GM10248 (cell line): ENCODE measurements at regions not wholly inside any gene's neighbourhood (a gene's known extent, or its start where the extent isn't known, plus 50 kb on each side); places are given as distances from the start of the nearest gene placed in this dataset.

Experiments used
- CTCF ChIA-PET: fragments of 300-600 bp; sonication (Branson Sonifier 250); formaldehyde crosslinking; extraction: SDS; loops from one replicate; lab custom pipeline; 2021; ENCODE audit warnings: antibody characterized with exemption; lab: Yijun Ruan, JAX
- POLR2A ChIA-PET: fragments of 350-650 bp; sonication (Branson Sonifier 250); formaldehyde crosslinking; extraction: SDS; loops from one replicate; lab custom pipeline; 2020; ENCODE audit warnings: antibody characterized with exemption; lab: Yijun Ruan, JAX
- DNase-seq: peaks from one replicate; pipeline ENCODE4 v3.0.0; 2012; ENCODE audit errors: extremely low spot score
- TF ChIP-seq, protein P1 (sequence below): IDR thresholded peaks from 2 replicates; pipeline ENCODE4 v1.5.1; 2012; ENCODE audit warnings: mild to moderate bottlenecking, low read depth; ENCODE audit errors: extremely low read depth, missing control alignments, control extremely low read depth

GRCh38 chr16:76787394-76787793, 403.6 kb upstream of the MON1B start:
- ChIA-PET CTCF (no interaction called here), POLR2A (no interaction called here)
- DNase-seq, result no peak
- TF ChIP-seq, protein P1, sequence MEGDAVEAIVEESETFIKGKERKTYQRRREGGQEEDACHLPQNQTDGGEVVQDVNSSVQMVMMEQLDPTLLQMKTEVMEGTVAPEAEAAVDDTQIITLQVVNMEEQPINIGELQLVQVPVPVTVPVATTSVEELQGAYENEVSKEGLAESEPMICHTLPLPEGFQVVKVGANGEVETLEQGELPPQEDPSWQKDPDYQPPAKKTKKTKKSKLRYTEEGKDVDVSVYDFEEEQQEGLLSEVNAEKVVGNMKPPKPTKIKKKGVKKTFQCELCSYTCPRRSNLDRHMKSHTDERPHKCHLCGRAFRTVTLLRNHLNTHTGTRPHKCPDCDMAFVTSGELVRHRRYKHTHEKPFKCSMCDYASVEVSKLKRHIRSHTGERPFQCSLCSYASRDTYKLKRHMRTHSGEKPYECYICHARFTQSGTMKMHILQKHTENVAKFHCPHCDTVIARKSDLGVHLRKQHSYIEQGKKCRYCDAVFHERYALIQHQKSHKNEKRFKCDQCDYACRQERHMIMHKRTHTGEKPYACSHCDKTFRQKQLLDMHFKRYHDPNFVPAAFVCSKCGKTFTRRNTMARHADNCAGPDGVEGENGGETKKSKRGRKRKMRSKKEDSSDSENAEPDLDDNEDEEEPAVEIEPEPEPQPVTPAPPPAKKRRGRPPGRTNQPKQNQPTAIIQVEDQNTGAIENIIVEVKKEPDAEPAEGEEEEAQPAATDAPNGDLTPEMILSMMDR, result no peak

- CTCF ChIA-PET, result no interaction called here
- TF ChIP-seq, protein P1, result no peak
- DNase-seq, result no peak
Observed at GRCh38 chr16:76791151-76791550, 399.8 kb upstream of the MON1B start.

GRCh38 chr16:76796416-76796815, 394.6 kb upstream of the MON1B start:
- DNase-seq, result no peak
- CTCF ChIA-PET, result interaction anchor here (1.8 kb wide), 1 partner anchor 20 kb away, joined by 4 read pairs; no protein-coding TSS in a partner anchor
- POLR2A ChIA-PET, result no interaction called here
- TF ChIP-seq, protein P1, result no peak

More at GRCh38 chr16:76791151-76791550, 399.8 kb upstream of the MON1B start:
- POLR2A ChIA-PET, result no interaction called here

GRCh38 chr16:76796978-76797377, 394.0 kb upstream of the MON1B start:
- TF ChIP-seq, protein P1, result no peak
- ChIA-PET CTCF (interaction anchor here (1.0 to 1.8 kb wide), 2 partner anchors 19 to 21 kb away, joined by 3 to 4 read pairs; no protein-coding TSS in a partner anchor), POLR2A (interaction anchor here (0.6 kb wide), 1 partner anchor 1284 kb away, joined by 4 read pairs; no protein-coding TSS in a partner anchor)
- no peak for DNase-seq

DNA sequence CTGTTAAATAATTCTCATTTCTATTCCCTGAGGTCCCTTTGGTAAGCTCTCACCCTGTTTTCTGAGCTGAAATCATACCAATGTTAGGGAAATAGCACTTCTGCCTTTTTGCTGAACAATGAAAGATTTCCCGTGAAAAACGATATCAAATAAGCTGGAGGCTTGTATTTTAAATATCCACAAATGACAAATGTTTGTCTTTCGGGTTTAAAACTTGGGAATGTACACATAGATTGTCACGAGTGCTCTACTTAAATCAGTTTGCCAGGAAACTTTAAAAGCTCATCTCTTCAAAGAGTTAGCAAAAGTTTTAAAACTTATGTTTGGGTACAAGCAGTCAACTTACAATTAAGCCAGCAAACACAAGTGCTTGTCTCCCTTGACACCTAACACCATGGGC, 393.5 kb upstream of the MON1B start:
- DNase-seq, result no peak
- POLR2A ChIA-PET, result interaction anchor here (0.6 kb wide), 1 partner anchor 1285 kb away, joined by 4 read pairs; no protein-coding TSS in a partner anchor
- TF ChIP-seq, protein P1, result no peak
- CTCF ChIA-PET, result interaction anchor here (1.0 to 1.8 kb wide), 2 partner anchors 19 to 20 kb away, joined by 3 to 4 read pairs; no protein-coding TSS in a partner anchor

- no peak for DNase-seq
- ChIA-PET CTCF (no interaction called here), POLR2A (no interaction called here)
- TF ChIP-seq, protein P1, result no peak
Observed at GRCh38 chr16:76800196-76800595, 390.8 kb upstream of the MON1B start.
